HG03135 (cell line): ENCODE measurements at regions not wholly inside any gene's neighbourhood (a gene's known extent, or its start where the extent isn't known, plus 50 kb on each side); places are given as distances from the start of the nearest gene placed in this dataset.

ENCODE experiments used
- ATAC-seq: cut with Tn5 transposase; IDR thresholded peaks from one replicate; pipeline ENCODE4 v1.9.1; 2021; ENCODE audit warnings: mild to moderate bottlenecking, moderate library complexity; ENCODE audit not compliant: unreplicated experiment

DNA sequence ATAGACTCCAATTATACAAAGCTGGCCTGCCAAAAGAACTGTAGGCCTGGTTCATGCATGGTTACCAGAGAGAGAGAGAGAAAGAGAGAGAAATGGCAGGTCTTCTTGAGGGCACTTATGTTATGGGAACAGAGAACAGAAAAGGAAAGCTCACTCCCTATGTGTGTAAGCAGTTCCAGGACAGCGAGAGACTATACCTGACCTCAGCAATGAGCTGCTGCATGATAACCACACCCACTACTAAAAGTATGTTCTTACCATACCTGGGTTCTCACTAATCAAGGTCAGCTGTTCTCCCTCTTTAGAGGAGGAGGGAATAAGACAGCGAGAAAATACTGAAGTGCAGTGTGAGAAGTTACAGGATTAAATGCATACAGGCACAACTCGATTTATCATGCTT lies 583.3 kb downstream of the GBA3 start:
- ATAC-seq = no peak

DNA sequence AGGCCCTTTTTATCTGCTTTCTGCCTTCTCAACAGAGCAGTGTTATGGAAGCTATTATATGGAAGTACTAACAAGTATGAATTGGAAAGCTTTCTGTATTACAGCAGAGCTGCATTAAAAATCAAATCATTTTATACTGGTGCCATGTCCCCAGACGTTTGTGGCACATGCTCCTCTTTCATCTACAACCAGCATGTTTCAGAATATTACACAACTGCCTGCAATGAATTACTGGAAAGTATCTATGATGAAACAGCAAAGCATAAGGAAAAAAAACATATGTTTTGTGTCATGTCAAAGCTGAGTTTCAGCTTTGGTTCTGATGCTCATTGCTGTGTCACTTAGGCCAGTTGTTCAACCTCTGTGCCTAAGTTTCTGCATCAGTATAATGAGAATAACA lies 576.8 kb downstream of the GBA3 start:
- ATAC-seq = no peak

DNA sequence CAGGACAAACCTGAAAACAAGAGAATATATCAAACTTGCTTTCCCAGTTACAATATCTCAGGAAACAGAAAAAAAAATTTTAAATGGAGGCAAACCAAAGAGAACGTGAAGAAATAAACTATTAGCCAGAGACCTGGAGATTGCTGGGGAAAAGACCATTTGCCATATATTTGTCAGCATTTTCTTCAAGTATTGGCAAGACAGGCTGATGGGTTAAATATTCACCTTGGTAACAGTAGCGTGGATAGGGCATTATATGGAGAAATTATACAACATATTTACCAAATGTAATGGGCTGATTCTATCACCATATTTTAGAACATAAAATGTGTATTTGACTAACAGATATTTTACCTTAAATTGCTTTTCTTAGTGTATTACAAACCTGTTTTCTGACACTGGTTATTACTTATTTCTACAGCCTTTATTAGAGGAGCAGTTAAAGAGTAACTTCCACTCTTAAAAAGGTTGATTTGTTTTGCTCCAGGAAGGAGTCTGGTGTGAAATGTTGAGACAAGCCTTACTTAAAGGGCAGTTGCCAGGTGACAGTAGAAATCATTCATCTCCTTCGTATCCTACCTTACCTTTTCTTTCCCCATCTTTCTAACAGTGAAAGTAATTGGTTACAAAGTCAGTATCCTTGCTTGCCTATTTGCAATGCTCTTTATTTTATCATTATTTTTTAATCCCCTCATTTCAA lies 575.5 kb downstream of the GBA3 start:
- no peak for ATAC-seq

DNA sequence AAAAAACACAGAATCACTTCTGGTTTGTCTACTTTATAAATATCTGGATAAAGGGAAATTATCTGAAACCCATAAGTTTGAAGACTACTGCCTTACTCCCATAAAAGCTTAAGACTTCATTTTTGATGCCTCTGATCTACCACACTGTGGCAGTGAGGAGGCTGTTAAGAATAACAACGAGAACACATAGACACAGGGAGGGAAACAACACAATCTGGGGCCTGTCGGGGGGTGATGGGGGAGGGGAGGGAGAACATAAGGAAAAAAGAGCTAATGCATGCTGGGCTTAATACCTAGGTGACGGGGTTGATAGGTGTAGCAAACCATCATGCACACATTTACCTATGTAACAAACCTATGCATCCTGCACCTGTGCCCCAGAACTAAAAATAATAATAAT lies 573.7 kb downstream of the GBA3 start:
- ATAC-seq = no peak

DNA sequence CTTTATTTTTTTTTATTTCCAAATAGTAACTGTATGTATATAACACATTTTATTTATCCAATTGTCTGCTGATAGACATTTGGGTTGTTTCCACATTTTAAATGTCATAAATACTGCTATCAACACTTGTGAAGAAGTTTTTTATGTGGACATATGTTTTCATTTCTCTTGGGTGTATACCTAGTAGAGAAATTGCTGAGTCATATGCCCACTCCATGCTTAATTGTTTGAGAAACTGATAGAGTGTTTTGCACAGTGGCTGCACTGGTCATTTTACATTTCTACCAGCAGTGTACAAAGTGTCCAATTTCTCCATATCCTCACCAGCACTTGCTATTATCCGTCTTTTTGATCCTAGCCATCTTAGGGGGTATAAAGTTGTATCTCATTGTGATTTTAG lies 567.8 kb downstream of the GBA3 start:
- no peak for ATAC-seq

DNA sequence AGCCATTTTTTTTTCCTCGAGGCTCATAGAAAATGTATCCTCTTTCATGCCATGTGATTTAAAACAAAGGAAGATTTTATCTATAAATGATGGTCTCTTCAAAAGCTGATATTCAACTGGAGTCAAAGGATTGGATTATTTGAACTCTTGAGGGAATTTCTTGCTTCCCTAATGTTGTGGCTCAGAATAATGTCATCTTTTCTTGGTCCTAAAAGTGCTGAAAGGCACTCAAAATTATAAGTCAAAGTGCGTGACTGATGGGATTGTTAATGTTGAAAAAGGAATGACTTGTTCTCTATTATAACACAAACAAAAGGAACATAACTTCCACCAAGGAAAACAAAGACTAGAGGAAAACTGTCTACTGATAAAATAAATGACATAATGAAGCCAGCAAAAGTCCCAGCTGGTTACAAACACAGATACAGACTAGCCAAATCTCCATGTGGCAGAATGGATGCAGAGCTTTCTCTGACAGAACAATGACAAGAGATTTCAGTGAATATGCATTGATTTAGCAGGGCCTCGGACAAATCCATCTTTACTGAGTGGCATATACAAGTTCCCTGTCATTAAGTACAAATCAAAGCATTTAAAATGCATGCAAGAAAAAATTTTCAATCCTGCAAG lies 552.6 kb downstream of the GBA3 start:
- no peak for ATAC-seq

DNA sequence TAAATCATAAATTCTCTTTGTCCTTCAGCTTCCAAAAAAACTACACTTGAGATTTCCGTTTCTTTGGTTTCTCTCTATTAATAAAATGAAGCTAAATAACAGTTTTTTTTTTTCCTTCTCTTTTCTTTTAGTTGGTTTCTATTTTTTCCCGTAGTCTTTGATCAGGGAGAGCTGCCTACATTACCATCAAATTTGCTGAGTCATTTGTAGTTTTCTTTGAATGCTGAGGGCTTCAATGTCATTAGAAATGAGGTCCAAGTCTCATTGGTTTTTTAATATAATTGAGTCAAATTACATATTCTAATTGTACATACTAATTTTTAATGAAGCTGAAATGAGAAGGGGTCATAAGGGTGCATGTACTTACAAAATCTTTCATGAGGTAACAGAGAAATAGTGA lies 550.2 kb downstream of the GBA3 start:
- no peak for ATAC-seq

DNA sequence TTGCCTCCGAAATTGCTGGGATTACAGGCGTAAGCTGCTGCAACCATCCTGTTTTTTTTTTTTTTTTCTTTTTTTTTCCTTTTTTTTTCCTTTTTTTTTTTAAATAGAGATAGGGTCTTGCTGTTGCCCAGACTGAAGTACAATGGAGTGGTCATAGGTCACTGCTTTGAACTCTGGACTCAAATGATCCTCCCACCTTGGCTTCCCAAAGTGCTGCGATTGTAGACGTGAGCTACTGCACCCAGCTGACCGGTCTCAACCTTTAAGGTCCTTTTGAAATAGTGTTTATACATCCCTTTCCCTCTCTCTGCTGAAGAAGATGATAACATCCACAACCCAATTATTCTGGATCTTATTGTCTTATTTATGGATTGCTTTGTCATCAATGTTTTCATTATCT lies 548.7 kb downstream of the GBA3 start:
- no peak for ATAC-seq

DNA sequence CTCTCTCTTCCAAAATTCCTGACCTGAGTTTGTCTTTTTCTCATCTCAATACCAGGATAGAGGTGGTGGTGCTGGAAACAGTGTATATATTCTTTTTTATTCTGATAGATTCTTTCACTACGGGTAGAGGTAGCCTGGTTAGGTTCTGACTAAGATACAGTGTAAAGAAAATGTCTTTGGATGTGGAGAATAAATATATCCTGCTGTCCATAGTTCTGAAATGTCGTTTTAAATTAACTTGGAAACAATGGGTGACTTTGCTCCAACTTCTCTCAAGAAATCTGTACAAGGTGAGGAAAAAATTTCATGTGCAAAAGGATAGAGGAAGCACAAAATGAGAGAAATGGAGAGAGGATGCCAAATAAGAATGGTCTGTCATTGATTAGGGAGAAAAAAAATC lies 546.1 kb downstream of the GBA3 start:
- no peak for ATAC-seq

DNA sequence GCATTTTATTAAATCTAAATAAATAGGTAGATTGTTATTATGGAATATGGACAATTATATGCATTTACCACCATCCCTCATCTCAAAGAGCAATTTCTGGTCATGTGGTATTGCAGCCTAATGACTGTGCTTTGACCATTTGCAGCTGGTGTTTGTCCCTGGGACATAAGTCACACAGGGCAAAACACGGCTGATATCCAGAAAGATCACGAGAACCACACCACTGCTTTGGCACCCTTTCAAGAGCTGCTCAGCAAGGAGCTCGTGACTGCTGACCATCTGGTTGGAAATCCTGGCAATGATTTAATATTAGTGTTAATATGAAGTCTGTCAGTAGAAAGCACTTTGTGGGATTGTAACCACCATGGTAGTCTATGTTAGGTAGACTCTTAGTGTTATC lies 545.0 kb downstream of the GBA3 start:
- ATAC-seq = no peak

DNA sequence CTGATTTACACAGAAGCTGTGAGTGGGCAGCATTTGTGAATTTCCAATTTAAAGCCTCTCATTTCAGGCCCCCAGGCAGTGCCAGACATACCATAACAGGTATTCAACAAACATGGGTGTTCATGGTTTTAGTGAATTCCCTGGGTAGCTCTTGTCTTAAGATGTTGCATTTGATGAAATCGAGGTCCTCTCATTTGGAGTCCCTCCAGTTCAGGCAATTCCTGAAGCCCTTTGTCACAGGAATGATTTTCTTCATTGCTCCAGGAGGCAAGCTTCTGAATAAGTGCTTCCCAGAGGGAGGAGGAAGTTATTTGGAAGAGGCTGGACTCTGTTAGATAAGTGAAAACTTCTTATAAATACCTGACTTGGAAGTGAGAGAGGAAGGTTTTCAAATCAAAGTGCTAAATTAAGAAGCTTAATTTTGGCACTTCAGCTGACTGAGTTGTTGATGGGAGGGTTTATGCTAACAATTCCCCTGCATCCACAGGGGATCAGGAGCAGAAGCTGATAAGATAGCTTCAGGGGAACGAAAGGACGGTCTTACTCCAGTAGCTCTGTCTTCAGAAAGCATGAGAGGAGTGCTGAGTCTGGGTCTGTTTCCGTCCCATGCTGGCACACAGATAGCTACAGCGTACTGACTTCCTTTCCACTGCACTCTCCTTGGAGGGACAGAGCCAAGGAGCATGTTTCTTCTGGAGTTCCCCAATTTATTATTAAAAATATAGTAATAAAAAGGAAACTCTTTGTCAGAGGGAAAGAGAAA lies 543.1 kb downstream of the GBA3 start:
- ATAC-seq = no peak

DNA sequence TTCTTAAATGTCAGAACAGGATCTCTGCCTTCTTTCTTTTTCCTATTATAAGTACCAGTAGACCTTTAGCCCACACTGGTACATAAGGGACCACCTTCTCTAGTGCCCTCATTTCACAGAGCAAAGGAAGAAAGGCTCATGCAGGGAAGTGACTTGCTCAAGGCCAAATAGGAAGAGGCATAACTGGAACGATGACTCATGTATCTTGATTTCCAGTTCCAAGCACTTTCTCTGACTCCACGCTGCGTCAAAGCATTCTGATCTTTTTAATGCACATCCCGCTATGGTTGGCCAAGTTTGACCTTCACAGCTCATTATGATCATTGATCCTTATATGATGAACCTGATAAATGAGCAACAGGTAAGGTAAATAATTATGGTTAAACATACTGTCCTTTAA lies 542.0 kb downstream of the GBA3 start:
- ATAC-seq = no peak

DNA sequence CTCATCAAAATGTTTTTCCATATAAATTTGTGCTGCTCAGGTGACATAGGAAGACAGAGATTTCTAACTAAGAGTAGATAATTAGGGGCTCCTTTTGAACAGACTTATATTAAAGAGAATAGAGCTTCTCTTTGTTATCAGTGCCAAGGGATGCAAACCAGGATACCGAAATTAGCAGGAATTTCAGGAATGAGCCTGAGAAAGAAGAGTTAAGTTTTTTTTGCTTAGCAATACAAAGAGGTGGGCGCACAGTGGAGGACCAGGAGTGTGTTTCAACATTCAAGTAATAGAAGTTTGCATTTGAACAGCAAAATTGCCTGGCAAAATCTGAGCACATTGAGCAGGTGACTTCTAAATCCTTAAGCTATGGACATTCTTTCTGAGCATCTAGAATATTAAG lies 541.3 kb downstream of the GBA3 start:
- ATAC-seq = no peak

DNA sequence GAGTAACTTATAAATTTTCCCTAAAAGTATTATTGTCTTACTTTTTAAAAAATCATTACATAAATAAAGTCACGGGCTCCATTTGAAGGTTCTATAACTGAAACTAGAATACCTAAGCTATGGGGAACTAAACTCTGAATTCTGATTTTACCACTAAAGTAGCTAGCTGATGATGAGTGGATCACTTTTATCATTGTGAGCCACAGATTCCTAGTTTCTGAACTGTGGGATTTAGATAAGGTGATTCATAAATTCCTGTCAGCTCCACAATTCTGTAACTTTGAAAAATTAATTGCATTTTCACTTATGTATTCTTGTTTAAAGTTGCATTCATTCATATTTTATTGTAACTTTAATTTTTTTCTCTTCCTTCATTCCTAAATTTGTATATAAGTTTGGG lies 540.9 kb downstream of the GBA3 start:
- ATAC-seq = no peak

DNA sequence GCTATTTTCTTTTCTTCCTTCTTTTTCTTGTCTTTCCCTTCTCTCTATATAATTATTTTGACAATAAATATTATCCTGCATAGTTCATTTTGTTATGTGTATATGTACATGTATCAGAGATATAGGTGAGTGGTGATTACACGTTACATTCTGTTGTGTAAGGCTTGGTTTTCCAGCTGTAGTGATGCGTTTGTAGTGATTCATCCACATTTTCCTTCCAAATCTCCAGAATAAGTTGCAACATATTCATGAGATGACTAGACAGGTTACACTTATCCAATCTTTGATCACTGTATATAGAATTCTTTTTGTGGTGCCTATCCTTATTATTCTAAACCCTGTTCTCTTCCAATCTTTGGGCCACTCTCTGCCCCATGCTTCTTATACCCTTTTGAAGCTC lies 540.2 kb downstream of the GBA3 start:
- ATAC-seq = no peak

DNA sequence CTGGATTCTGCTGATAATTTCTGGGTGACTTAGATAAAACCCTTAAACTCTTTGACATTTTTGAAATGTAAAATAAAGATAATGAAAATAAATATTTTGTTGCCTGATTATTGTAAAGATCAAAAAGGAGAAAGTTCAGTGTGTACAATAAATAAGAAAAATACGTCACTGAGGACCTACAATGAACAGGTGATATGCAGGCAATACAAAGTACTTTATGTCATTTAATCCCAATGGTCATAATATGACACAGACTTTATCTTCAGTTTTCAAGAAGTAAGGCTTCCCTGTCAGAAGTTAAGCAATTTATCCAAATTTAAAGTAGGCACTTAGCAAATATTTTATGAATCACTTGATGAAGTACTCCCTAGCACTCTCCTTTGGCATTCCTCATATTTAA lies 532.8 kb downstream of the GBA3 start:
- ATAC-seq = no peak

DNA sequence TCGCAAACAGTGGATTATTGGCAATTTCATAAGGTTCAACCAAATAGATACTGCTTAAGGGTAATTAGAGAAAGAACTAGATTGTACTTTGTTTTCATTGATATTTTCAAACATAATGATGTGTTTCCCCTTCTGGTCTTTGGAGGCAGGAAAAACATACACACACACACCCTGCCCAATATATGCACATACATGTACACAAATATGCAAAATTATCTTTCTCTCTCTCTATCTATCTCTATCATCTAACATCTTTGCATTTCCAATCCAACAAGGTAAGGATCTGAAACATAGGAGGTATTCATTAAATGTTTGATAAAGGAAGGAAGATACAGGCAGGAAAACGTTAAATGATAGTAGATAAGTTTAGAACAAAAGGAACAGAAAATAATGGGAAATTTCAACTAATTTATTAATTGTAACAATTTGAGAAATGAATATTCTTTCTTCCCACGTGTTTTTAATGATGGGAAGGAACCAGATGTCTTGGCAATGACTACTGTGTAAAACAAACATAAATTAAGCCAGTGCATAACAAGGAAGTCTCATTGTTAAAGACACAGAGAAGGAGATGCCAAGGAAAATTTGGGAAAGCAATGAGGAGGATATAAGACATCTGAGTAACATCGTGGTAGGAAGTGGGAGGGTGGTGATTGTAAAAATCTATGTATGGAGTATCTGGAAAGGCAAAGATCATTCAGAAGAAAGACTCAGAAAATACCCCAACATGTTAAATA lies 532.1 kb downstream of the GBA3 start:
- no peak for ATAC-seq

DNA sequence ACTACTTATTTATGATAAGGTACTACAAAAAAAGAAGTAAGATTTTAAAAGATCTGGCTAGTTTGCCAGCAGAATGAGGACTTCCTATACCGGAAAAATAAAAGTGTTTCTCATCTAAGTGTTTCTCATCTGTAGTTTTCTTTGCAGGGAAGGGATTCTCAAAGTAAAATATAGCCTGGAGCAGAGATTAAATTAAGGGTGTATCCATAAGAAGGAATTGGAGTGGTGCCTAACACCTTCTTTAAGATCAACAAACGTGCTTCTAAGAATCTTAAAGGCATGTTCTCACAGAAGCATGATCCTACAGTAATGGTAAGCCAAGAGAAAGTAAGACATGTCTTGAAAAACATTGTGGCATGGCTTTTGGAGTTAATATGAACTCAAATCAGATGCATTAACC lies 528.2 kb downstream of the GBA3 start:
- no peak for ATAC-seq

DNA sequence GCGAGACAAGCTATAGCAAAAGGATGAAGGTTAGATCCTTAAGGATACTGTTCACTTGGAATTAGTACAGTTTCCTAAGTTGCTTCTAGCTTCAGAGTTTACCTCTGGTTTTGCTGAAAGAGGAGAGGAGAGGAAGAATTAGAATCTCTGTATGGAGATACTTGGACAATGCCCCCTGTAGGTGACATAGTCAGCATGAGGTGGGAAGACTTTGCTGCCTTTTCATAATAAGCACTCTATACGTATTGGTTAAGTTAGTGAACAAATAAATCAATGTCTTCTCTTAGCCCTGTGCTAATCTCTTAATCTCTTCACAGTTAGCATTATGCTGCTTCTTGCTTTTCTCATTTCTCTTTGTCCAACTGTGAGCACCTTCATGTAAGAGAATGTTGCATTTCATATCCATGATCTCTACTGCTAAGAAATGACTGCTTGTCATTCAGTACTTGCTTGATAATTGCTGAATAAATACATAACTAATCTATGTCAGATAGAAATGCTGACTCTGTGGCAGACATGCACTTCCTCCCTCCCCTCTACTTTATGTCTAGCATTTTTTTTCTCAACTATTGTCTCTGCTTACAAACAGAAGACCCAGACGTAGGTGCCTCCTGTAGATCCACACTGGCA lies 527.2 kb downstream of the GBA3 start:
- no peak for ATAC-seq

DNA sequence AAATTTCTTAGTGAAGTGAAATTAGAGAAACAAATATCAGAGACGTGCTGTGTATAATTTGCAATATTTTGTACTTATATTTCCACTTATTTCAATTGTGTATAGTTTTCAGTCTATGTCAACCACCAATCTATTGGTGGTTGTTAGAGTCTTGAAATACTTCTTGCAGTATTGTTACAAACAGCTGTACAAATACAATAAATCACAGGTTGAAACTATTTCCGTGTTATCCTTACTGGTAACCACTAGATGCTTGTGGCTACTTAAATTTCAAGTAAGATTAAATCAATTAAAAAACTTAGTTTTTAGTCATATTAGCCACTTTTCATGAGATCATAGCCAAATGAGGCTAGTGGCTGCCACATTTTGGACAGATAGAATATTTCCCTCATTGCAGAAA lies 520.5 kb downstream of the GBA3 start:
- ATAC-seq = no peak

DNA sequence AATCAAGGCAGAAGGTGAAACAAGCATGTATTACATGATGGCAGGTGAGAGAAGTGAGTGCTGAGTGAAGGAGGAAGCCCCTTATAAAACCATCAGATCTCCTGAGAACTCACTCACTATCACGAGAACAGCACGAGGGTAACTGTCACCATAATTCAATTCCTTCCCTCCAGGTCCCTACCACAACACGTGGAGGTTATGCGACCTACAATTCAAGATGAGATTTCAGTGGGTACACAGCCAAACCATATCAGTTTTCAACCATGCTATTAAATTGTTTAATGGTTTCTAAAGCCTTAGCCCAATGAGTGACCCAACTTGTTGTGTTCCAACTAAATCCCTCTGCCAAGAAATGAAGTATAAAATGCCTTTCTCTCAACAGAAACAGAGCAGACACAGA lies 519.8 kb downstream of the GBA3 start:
- no peak for ATAC-seq
